ENCODE measurements at regions not wholly inside any gene's neighbourhood (a gene's known extent, or its start where the extent isn't known, plus 50 kb on each side); places are given as distances from the start of the nearest gene placed in this dataset.
"Not testable (repeated sequence)": the region's sequence is repeated elsewhere in the genome, so short reads cannot be mapped to it uniquely, and the experiment has no call there.

- not testable (repeated sequence) for TF ChIP-seq CTCF, POLR2A (IDR thresholded peaks at IDR 0.05)
Observed at GRCh38 chr17:72472853-72473390, 352.1 kb downstream of the SOX9 start.

Measured in thyroid gland (tissue), 4 donors.